Neural crest cell (in vitro differentiated cells): ENCODE measurements at regions not wholly inside any gene's neighbourhood (a gene's known extent, or its start where the extent isn't known, plus 50 kb on each side); places are given as distances from the start of the nearest gene placed in this dataset.

ENCODE experiments used
- DNase-seq: peaks from one replicate; pipeline ENCODE4 v3.0.0; 2021; ENCODE audit warnings: low read depth, mixed read lengths, low spot score
- H3K27ac Mint-ChIP-seq: one replicate; pipeline ENCODE4 v1.8.0; 2021; ENCODE audit warnings: mild to moderate bottlenecking, mixed read lengths; ENCODE audit not compliant: unreplicated experiment
- H3K27me3 Mint-ChIP-seq: 2 replicates; pipeline ENCODE4 v1.8.0; 2021; ENCODE audit warnings: low read depth, mild to moderate bottlenecking, mixed read lengths
- H3K36me3 Mint-ChIP-seq: 2 replicates; pipeline ENCODE4 v1.8.0; 2021; ENCODE audit warnings: low read depth, mild to moderate bottlenecking, mixed read lengths
- H3K4me1 Mint-ChIP-seq: 2 replicates; pipeline ENCODE4 v1.8.0; 2021; ENCODE audit warnings: mixed read lengths
- H3K4me3 Mint-ChIP-seq: one replicate; pipeline ENCODE4 v1.8.0; 2021; ENCODE audit warnings: mild to moderate bottlenecking, mixed read lengths
- H3K9me3 Mint-ChIP-seq: 2 replicates; pipeline ENCODE4 v1.8.0; 2021; ENCODE audit warnings: mixed read lengths
- CTCF ChIP-seq: fragments of 200-600 bp; sonication (generic); conservative IDR thresholded peaks from 2 replicates; pipeline ENCODE4 v1.5.0; 2021; ENCODE audit warnings: antibody characterized with exemption, mild to moderate bottlenecking

DNA sequence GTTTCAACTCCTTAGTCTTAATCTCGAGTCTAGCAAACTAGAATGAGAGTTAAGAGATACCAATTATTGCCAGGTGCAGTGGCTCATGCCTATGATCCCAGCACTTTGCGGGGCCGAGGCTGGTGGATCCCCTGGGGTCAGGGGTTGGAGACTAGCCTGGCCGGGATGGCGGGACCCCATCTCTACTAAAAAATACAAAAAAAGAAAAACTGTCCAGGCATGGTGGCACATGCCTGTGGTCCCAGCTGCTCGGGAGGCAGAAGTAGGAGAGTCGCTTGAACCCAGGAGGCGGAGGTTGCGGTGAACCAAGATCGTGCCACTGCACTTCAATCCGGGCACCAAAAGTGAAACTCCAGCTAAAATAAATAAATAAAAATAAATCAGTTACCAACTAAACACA, 1119.5 kb upstream of the ATXN8OS start:
- Mint-ChIP-seq H3K9me3 (peaks cover 3% of the 10 kb centered on the region), H3K27ac (no peak overlapping the region), H3K36me3 (no peaks in the 10 kb centered on the region), H3K27me3 (no peaks in the 10 kb centered on the region), H3K4me1 (no peaks in the 10 kb centered on the region), H3K4me3 (no peak overlapping the region)
- no peak for DNase-seq
- TF ChIP-seq CTCF = no peak

GRCh38 chr13:68987585-68987984, 1120.0 kb upstream of the ATXN8OS start:
- Mint-ChIP-seq H3K36me3 (no peaks in the 10 kb centered on the region), H3K4me1 (no peaks in the 10 kb centered on the region), H3K27me3 (no peaks in the 10 kb centered on the region), H3K4me3 (no peak overlapping the region), H3K27ac (no peak overlapping the region), H3K9me3 (peaks cover 3% of the 10 kb centered on the region)
- DNase-seq = no peak
- no peak for TF ChIP-seq CTCF

GRCh38 chr13:68984688-68985319, 1122.8 kb upstream of the ATXN8OS start:
- H3K27me3 Mint-ChIP-seq = no peaks in the 10 kb centered on the region
- no peak overlapping the region for H3K4me3 Mint-ChIP-seq
- H3K36me3 Mint-ChIP-seq = no peaks in the 10 kb centered on the region
- no peak for TF ChIP-seq CTCF
- no peak for DNase-seq
- H3K27ac Mint-ChIP-seq = no peak overlapping the region
- H3K4me1 Mint-ChIP-seq = no peaks in the 10 kb centered on the region
- H3K9me3 Mint-ChIP-seq = peaks cover 3% of the 10 kb centered on the region

GRCh38 chr13:68982961-68983619, 1124.5 kb upstream of the ATXN8OS start:
- Mint-ChIP-seq H3K4me3 (no peak overlapping the region), H3K27me3 (no peaks in the 10 kb centered on the region), H3K4me1 (no peaks in the 10 kb centered on the region), H3K27ac (no peak overlapping the region), H3K9me3 (peaks cover 3% of the 10 kb centered on the region), H3K36me3 (no peaks in the 10 kb centered on the region)
- TF ChIP-seq CTCF = no peak
- no peak for DNase-seq

DNA sequence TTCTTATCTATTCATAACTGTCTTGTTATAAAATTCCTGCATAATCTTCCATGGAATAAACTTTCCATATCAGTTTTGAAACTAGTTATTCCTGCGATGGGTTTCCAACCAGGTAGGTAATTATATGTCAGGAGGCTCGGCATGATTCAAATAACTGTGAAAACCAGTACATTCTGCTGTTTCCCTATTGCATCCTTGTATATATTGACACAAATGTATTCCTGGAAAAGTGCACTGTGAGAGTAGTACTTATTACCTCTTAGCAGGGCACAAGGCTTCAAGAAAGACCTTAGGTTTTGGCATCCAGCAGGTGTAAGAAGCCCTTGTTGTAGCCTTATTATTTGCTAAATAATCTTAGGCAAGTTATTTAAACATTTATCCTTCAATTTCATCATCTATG, 1131.3 kb upstream of the ATXN8OS start:
- Mint-ChIP-seq H3K9me3 (no peaks in the 10 kb centered on the region), H3K4me1 (no peaks in the 10 kb centered on the region), H3K27ac (no peak overlapping the region), H3K4me3 (no peak overlapping the region), H3K27me3 (no peaks in the 10 kb centered on the region), H3K36me3 (no peaks in the 10 kb centered on the region)
- no peak for DNase-seq
- no peak for TF ChIP-seq CTCF
